GM10266 (cell line): ENCODE measurements at regions not wholly inside any gene's neighbourhood (a gene's known extent, or its start where the extent isn't known, plus 50 kb on each side); places are given as distances from the start of the nearest gene placed in this dataset.

Experiments used
- DNase-seq: peaks from one replicate; pipeline ENCODE4 v3.0.0; 2012; ENCODE audit errors: extremely low spot score
- TF ChIP-seq, protein P1 (sequence below): IDR thresholded peaks from 2 replicates; pipeline ENCODE4 v1.5.1; 2012; ENCODE audit warnings: mild to moderate bottlenecking, low read depth; ENCODE audit not compliant: control insufficient read depth, insufficient read depth; ENCODE audit errors: missing control alignments

DNA sequence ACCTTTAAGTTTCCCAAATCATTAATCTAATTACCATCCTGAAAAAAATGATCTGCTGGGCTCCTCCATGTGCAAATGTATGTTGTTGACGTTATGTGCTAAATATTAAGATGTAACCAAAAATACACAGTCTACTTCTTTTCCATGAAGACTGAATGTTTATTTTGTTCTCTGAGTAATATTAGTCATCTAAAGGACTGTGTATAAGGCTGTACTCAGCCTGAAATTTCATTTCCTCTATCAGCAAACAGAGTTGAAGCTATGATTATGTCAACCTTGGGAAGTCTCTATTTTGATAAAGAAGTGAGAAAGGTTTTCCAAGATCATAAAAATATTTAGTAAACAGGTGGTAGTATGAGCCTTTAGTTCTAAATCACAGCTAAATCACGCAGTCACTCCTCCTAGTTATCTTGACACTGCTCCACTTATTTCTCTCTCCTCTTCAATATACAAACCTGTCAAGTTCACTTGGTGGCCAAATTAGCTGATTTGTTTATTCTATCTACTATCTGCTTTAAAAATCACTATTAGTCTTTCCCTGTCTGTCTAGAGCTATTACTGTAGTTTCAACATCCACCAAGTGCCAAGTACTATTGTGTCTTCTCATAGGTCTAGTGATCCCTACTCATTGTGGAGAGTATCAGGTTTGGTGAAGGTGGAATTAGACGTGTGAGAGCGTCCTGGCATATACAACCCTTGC, 211.7 kb upstream of the STARD13 start:
- TF ChIP-seq, protein P1, sequence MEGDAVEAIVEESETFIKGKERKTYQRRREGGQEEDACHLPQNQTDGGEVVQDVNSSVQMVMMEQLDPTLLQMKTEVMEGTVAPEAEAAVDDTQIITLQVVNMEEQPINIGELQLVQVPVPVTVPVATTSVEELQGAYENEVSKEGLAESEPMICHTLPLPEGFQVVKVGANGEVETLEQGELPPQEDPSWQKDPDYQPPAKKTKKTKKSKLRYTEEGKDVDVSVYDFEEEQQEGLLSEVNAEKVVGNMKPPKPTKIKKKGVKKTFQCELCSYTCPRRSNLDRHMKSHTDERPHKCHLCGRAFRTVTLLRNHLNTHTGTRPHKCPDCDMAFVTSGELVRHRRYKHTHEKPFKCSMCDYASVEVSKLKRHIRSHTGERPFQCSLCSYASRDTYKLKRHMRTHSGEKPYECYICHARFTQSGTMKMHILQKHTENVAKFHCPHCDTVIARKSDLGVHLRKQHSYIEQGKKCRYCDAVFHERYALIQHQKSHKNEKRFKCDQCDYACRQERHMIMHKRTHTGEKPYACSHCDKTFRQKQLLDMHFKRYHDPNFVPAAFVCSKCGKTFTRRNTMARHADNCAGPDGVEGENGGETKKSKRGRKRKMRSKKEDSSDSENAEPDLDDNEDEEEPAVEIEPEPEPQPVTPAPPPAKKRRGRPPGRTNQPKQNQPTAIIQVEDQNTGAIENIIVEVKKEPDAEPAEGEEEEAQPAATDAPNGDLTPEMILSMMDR = no peak
- no peak for DNase-seq

DNA sequence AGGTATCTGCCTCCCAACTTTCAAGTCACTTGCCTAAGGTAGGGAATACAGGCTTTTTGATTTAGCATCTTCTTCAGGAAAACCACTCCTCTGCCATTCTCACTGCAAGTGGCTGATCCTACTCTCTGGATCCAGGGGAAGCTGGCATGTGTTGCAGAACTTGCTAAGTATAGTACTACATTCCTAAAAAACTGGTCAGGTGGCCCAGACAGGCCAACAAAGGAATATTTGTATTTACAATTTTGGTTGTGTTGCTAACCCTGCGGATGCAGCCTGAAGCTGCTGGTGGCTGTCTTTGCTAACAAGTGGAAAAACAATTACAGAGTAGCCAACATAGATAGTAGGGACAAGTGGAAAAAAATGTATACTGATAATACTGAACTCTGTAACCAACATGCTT, 222.5 kb upstream of the STARD13 start:
- no peak for DNase-seq

DNA sequence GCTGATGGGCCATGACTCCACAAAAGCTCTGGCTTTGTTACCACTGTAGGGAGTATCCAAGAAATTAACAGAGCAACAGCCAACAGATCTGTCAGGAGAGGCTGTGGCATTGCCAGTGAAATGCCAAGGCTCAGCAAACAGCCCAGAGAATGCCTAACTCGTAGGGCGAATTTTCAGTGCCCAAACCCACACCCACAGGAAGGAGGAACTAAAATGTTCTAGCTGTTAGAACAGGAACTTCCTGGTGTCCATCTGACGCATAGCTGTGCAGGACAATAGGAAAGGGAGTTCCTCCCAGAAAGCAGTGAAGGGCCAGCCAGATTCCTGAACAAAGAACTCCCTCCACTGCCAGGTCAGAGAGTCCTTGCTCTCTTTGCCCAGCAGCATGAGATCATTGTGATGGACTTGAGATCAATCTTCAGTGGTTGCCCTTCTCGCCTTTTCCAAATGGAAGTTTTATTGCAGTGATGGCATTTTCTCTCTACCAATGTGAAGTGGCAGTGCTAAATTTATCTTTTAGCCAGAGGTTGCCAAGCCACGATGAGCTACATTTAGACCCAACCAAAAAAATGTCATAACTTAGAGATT, 224.2 kb upstream of the STARD13 start:
- TF ChIP-seq, protein P1 = no peak
- no peak for DNase-seq

More for the DNA sequence above, 222.5 kb upstream of the STARD13 start:
- TF ChIP-seq, protein P1 = no peak

DNA sequence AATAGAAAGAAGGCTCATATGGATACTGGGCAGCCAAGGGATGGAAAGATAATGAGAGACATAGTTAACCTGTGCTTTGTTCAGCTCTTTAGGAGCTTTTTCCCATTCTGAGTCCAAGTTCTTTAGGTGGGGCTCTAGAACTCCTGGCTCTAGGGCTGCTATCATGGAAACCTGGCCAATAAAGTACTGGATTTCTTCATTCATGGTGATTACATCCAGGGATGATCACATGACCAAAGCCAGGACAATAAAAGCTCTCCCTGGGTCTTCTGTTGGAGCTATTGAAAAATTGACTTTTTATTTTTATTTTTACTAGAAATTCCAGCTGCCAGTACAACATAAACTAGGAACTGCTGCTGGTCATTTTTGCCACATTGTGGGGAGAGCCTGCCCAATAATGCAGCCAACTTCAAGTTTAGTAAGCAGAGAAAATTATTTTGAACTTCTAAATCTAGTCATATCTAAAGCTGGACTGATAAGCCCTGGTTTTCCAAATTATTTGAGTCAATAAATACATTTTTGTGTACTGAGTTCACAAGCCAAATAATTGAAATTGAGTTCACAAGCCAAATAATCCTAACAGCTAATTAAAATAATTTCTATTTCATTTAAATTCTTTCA, 224.9 kb upstream of the STARD13 start:
- no peak for DNase-seq
- TF ChIP-seq, protein P1 = no peak

DNA sequence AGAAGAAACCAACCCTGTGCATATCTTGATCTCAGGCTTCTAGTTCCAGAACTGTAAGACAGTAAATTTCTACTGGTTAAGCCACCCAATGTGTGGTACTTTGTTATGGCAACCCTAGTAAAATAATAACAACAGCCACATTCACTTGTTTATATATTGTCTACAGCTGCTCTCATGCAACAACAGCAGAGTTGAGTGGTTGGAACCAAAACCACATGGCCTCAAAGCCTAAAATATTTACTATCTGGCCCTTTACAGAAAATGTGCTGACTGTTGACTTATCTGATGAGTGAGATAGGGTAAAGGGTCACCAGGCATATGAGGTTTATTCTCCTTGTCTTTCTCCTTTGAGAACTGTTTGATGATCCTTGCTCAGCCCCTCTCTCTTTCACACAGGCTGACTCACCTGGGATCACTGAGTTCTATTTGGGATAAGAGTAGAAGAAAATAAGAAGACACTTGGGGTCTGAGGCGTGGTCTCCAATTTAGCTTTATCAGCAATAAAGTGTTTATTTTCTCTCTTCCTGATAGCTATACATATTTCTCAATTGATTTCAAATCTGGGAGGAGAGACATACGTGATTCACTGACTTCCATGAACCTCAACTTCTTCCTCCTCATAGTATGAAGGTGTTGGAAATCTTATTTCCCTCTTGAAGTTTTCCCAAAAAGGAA, 227.5 kb upstream of the STARD13 start:
- TF ChIP-seq, protein P1 = no peak
- no peak for DNase-seq

DNA sequence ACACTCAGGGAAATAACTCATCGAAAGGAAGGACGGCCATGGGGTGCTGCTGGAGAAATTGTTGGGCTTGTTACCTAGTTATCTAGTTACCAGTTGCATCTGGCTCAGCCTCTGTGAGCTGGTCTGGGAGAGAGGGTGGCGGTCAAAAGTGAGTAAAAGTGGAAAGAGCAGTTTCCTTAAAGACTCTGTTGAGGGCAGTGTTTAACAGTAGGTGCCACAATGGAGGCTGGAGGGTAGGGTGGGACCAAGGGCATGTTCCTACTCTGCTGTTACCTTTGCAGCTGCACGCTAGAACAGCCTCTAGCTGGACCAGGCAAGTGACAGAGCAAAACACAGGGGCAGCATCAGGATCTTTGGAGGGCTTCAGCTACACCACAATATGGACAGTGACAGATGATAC, 228.8 kb upstream of the STARD13 start:
- TF ChIP-seq, protein P1 = no peak
- DNase-seq = no peak
